ENCODE measurements at regions not wholly inside any gene's neighbourhood (a gene's known extent, or its start where the extent isn't known, plus 50 kb on each side); places are given as distances from the start of the nearest gene placed in this dataset.
"Not testable (repeated sequence)": the region's sequence is repeated elsewhere in the genome, so short reads cannot be mapped to it uniquely, and the experiment has no call there.

- no peak for DNase-seq
These were observed 93.0 kb upstream of the KCTD7 start for GRCh38 chr7:66535414-66536329.

- no peak for DNase-seq
These were observed 91.3 kb upstream of the KCTD7 start for GRCh38 chr7:66537380-66537779.

GRCh38 chr7:66537876-66538275 is 90.8 kb upstream of the KCTD7 start:
- DNase-seq = no peak

GRCh38 chr7:66539264-66539623 is 89.4 kb upstream of the KCTD7 start:
- DNase-seq = no peak

GRCh38 chr7:66539902-66540375 is 88.7 kb upstream of the KCTD7 start:
- DNase-seq = no peak

GRCh38 chr7:66542049-66542448 is 86.6 kb upstream of the KCTD7 start:
- no peak for DNase-seq

GRCh38 chr7:66542528-66543269 is 86.0 kb upstream of the KCTD7 start:
- no peak for DNase-seq

- no peak for DNase-seq
These were observed 79.2 kb upstream of the KCTD7 start for GRCh38 chr7:66549466-66549865.

- DNase-seq = no peak
These were observed 75.7 kb upstream of the KCTD7 start for GRCh38 chr7:66553001-66553400.

GRCh38 chr7:66553675-66554074 is 75.0 kb upstream of the KCTD7 start:
- not testable (repeated sequence) for DNase-seq

- DNase-seq = not testable (repeated sequence)
These were observed 74.4 kb upstream of the KCTD7 start for GRCh38 chr7:66554291-66554690.

- DNase-seq = not testable (repeated sequence)
These were observed 73.7 kb upstream of the KCTD7 start for GRCh38 chr7:66554842-66555430.

GRCh38 chr7:66556177-66556548 is 72.5 kb upstream of the KCTD7 start:
- DNase-seq = no peak

GRCh38 chr7:66556549-66557213 is 72.0 kb upstream of the KCTD7 start:
- DNase-seq = no peak

GRCh38 chr7:66557214-66558200 is 71.2 kb upstream of the KCTD7 start:
- peak in 50 of 56 donors; percentile 11 to 76 (median 38) for DNase-seq

GRCh38 chr7:66558201-66558641 is 70.5 kb upstream of the KCTD7 start:
- DNase-seq = no peak

GRCh38 chr7:66558660-66559465 is 69.8 kb upstream of the KCTD7 start:
- DNase-seq = peak in 27 of 56 donors; percentile 1 to 70 (median 19)

GRCh38 chr7:66564045-66564444 is 64.6 kb upstream of the KCTD7 start:
- DNase-seq = no peak

GRCh38 chr7:66570179-66570578 is 58.5 kb upstream of the KCTD7 start:
- not testable (repeated sequence) for DNase-seq

All from amygdala (tissue), 56 donors.